ENCODE measurements at regions not wholly inside any gene's neighbourhood (a gene's known extent, or its start where the extent isn't known, plus 50 kb on each side); places are given as distances from the start of the nearest gene placed in this dataset.

- DNase-seq (ENCODE audit: low spot score), result no peak
Observed at GRCh38 chr14:38901791-38902190, 201.2 kb downstream of the SEC23A start.

GRCh38 chr14:38900887-38901286, 202.1 kb downstream of the SEC23A start:
- no peak for DNase-seq (ENCODE audit: low spot score)

- no peak for DNase-seq (ENCODE audit: low spot score)
Observed at GRCh38 chr14:38887696-38888095, 215.3 kb downstream of the SEC23A start.

GRCh38 chr14:38884109-38884508, 218.9 kb downstream of the SEC23A start:
- DNase-seq (ENCODE audit: low spot score), result no peak

GRCh38 chr14:38883127-38883526, 219.9 kb downstream of the SEC23A start:
- DNase-seq (ENCODE audit: low spot score), result no peak

- no peak for DNase-seq (ENCODE audit: low spot score)
Observed at GRCh38 chr14:38882533-38882932, 220.5 kb downstream of the SEC23A start.

GRCh38 chr14:38880643-38881524, 222.2 kb downstream of the SEC23A start:
- no peak for DNase-seq (ENCODE audit: low spot score)

- no peak for DNase-seq (ENCODE audit: low spot score)
Observed at GRCh38 chr14:38877744-38878388, 225.2 kb downstream of the SEC23A start.

GRCh38 chr14:38874721-38875120, 228.3 kb downstream of the SEC23A start:
- no peak for DNase-seq (ENCODE audit: low spot score)

- DNase-seq (ENCODE audit: low spot score), result no peak
Observed at GRCh38 chr14:38873941-38874612, 229.0 kb downstream of the SEC23A start.

GRCh38 chr14:38870296-38870836, 232.7 kb downstream of the SEC23A start:
- no peak for DNase-seq (ENCODE audit: low spot score)

GRCh38 chr14:38868399-38869290, 234.4 kb downstream of the SEC23A start:
- no peak for DNase-seq (ENCODE audit: low spot score)

- DNase-seq (ENCODE audit: low spot score), result peak; percentile 74
Observed at GRCh38 chr14:38867561-38868150, 235.4 kb downstream of the SEC23A start.

- no peak for DNase-seq (ENCODE audit: low spot score)
Observed at GRCh38 chr14:38866461-38866860, 236.6 kb downstream of the SEC23A start.

- no peak for DNase-seq (ENCODE audit: low spot score)
Observed at GRCh38 chr14:38862366-38862765, 240.7 kb downstream of the SEC23A start.

- no peak for DNase-seq (ENCODE audit: low spot score)
Observed at GRCh38 chr14:38860530-38860929, 242.5 kb downstream of the SEC23A start.

- no peak for DNase-seq (ENCODE audit: low spot score)
Observed at GRCh38 chr14:38856798-38857197, 246.2 kb downstream of the SEC23A start.

GRCh38 chr14:38855513-38855912, 247.5 kb downstream of the SEC23A start:
- DNase-seq (ENCODE audit: low spot score), result no peak

- DNase-seq (ENCODE audit: low spot score), result no peak
Observed at GRCh38 chr14:38851111-38851510, 251.9 kb downstream of the SEC23A start.

- no peak for DNase-seq (ENCODE audit: low spot score)
Observed at GRCh38 chr14:38850664-38851063, 252.4 kb downstream of the SEC23A start.

GRCh38 chr14:38848243-38848935, 254.6 kb downstream of the SEC23A start:
- no peak for DNase-seq (ENCODE audit: low spot score)
